Lung (tissue), 11 donors: ENCODE measurements at regions not wholly inside any gene's neighbourhood (a gene's known extent, or its start where the extent isn't known, plus 50 kb on each side); places are given as distances from the start of the nearest gene placed in this dataset.
A peak's percentile ranks its signal among the peaks of the same experiment; 100 is the strongest.

ENCODE experiments used
- ATAC-seq: fragments of 200-7000 bp; cut with Tn5 transposase; one replicate; pipeline ENCODE4 v1.9.1; 2020; ENCODE audit warnings: moderate number of reproducible peaks; ENCODE audit not compliant: insufficient read depth, low FRiP score
- DNase-seq, 3 donors: peaks; one replicate each; pipeline ENCODE4 v3.0.0-alpha.2; 2013 to 2017
- H3K27ac ChIP-seq, 2 donors: one replicate each; pipeline ENCODE4 v1.5.1; 2013; ENCODE audit warnings: mild to moderate bottlenecking in 2 of 2, moderate library complexity in 2 of 2, control low read depth in 1 of 2, inconsistent platforms in 1 of 2, low read depth in 1 of 2, low read length in 1 of 2
- H3K27me3 ChIP-seq, 3 donors: one replicate each; pipeline ENCODE4 v1.5.1; 2013; ENCODE audit warnings: low read length in 2 of 3; ENCODE audit not compliant: control insufficient read depth in 3 of 3, insufficient read depth in 3 of 3
- H3K36me3 ChIP-seq, 4 donors: one replicate each; pipeline ENCODE4 v1.5.1; 2013; ENCODE audit warnings: low read length in 4 of 4, mild to moderate bottlenecking in 1 of 4, moderate library complexity in 1 of 4; ENCODE audit not compliant: control insufficient read depth in 4 of 4, insufficient read depth in 4 of 4
- H3K4me1 ChIP-seq, 5 donors: one replicate each; pipeline ENCODE4 v1.5.1; 2013; ENCODE audit warnings: low read length in 5 of 5, mild to moderate bottlenecking in 2 of 5, moderate library complexity in 1 of 5; ENCODE audit not compliant: control insufficient read depth in 5 of 5, insufficient read depth in 5 of 5
- H3K4me3 ChIP-seq: one replicate; pipeline ENCODE4 v1.5.1; 2013; ENCODE audit warnings: mild to moderate bottlenecking, control low read depth, moderate library complexity
- H3K9ac ChIP-seq, 2 donors: one replicate each; pipeline ENCODE4 v1.5.1; 2013; ENCODE audit warnings: low read length in 2 of 2, control low read depth in 1 of 2; ENCODE audit not compliant: insufficient read depth in 1 of 2
- H3K9me3 ChIP-seq, 4 donors: one replicate each; pipeline ENCODE4 v1.5.1; 2013; ENCODE audit warnings: low read length in 3 of 4, mild to moderate bottlenecking in 1 of 4, moderate library complexity in 1 of 4; ENCODE audit not compliant: control insufficient read depth in 4 of 4, insufficient read depth in 3 of 4
- CTCF ChIP-seq: IDR thresholded peaks from 2 replicates; pipeline ENCODE4 v1.5.1; 2012; ENCODE audit warnings: mild to moderate bottlenecking; ENCODE audit errors: control extremely low read depth, extremely low read depth
- WGBS, 2 donors: extraction: QIAGEN DNeasy Blood & Tissue Kit; methylation state at CpG; one replicate each; pipeline ENCODE4 v1.1.7; 2013; 5-methylcytosine and 5-hydroxymethylcytosine counted together
- donor health status: control.
- donor health status: control.
- donor health status: Bipolar disorder and iron deficiency.
- donor health status: healthy.
- donor health status: DM: yes; HTN: yes; CAD: no.

GRCh38 chr1:204813522-204813921, 57.1 kb upstream of the NFASC start:
- H3K27me3 ChIP-seq, result peaks cover 0 to 4% (median 0%) of the 10 kb centered on the region in 3 donors
- H3K9ac ChIP-seq, result no peak overlapping the region
- WGBS, 2 donors, result 64 to 76% methylated on average over 2 of the region's 2 CpGs
- H3K4me3 ChIP-seq, result no peak overlapping the region
- no peak for TF ChIP-seq CTCF
- peaks cover 0 to 8% (median 0%) of the 10 kb centered on the region in 5 donors for H3K4me1 ChIP-seq
- H3K36me3 ChIP-seq, result no peaks in the 10 kb centered on the region
- ATAC-seq, result no peak
- peaks cover 0 to 2% (median 0%) of the 10 kb centered on the region in 4 donors for H3K9me3 ChIP-seq
- DNase-seq, result no peak
- no peak overlapping the region for H3K27ac ChIP-seq

- WGBS, 2 donors, result 65 to 73% methylated on average over 7 of the region's 7 CpGs
- no peak overlapping the region for H3K9ac ChIP-seq
- TF ChIP-seq CTCF, result no peak
These were observed 56.3 kb upstream of the NFASC start for GRCh38 chr1:204814166-204814884.

GRCh38 chr1:204817341-204817740, 53.3 kb upstream of the NFASC start:
- peaks cover 0 to 2% (median 0%) of the 10 kb centered on the region in 4 donors for H3K9me3 ChIP-seq
- DNase-seq, result no peak
- 88 to 90% methylated on average over 5 of the region's 5 CpGs for WGBS, 2 donors

More at GRCh38 chr1:204814166-204814884, 56.3 kb upstream of the NFASC start:
- Histone ChIP-seq H3K36me3 (no peaks in the 10 kb centered on the region), H3K9me3 (peaks cover 0 to 2% (median 0%) of the 10 kb centered on the region in 4 donors), H3K4me1 (peaks cover 0 to 13% (median 0%) of the 10 kb centered on the region in 5 donors), H3K27ac (peak overlapping the region in 1 of 2 donors; percentile 5), H3K4me3 (no peak overlapping the region), H3K27me3 (peaks cover 0 to 4% (median 0%) of the 10 kb centered on the region in 3 donors)
- no peak for ATAC-seq
- peak in 1 of 3 donors; percentile 18 for DNase-seq

More at GRCh38 chr1:204817341-204817740, 53.3 kb upstream of the NFASC start:
- no peak for ATAC-seq
- no peak for TF ChIP-seq CTCF
- Histone ChIP-seq H3K4me3 (no peak overlapping the region), H3K9ac (no peak overlapping the region), H3K4me1 (peaks cover 0 to 18% (median 0%) of the 10 kb centered on the region in 5 donors), H3K27me3 (no peaks in the 10 kb centered on the region), H3K27ac (no peak overlapping the region), H3K36me3 (no peaks in the 10 kb centered on the region)
